Left ventricle myocardium inferior (tissue), 1 donor: ENCODE measurements at regions not wholly inside any gene's neighbourhood (a gene's known extent, or its start where the extent isn't known, plus 50 kb on each side); places are given as distances from the start of the nearest gene placed in this dataset.
"Not testable (repeated sequence)": the region's sequence is repeated elsewhere in the genome, so short reads cannot be mapped to it uniquely, and the experiment has no call there.

Experiments used
- DNase-seq: peaks from one replicate; pipeline ENCODE4 v3.0.0-alpha.2; 2020
- H3K27ac ChIP-seq: fragments of 200-600 bp; replicated peaks from 2 replicates; pipeline ENCODE4 v1.8.0; 2021
- H3K27me3 ChIP-seq: fragments of 200-600 bp; 2 replicates; pipeline ENCODE4 v1.8.0; 2021; ENCODE audit warnings: low read depth
- H3K36me3 ChIP-seq: fragments of 200-600 bp; 2 replicates; pipeline ENCODE4 v1.8.0; 2021
- H3K4me1 ChIP-seq: fragments of 200-600 bp; 2 replicates; pipeline ENCODE4 v1.8.0; 2021
- H3K4me3 ChIP-seq: fragments of 200-600 bp; 2 replicates; pipeline ENCODE4 v1.8.0; 2021; ENCODE audit warnings: mild to moderate bottlenecking, moderate library complexity
- H3K9me3 ChIP-seq: fragments of 200-600 bp; replicated peaks from 2 replicates; pipeline ENCODE4 v1.8.0; 2021
- CTCF ChIP-seq: fragments of 200-600 bp; IDR thresholded peaks from 2 replicates; pipeline ENCODE4 v1.8.0; 2021; ENCODE audit warnings: antibody characterized with exemption, mild to moderate bottlenecking, borderline replicate concordance
- intact Hi-C: fragments of 100-400 bp; cut with micrococcal nuclease; formaldehyde crosslinking; loops from one replicate; pipeline ENCODE4 v1.11.0; 2022
- donor health status: DM: no; HTN: yes; CAD: no; lungs with severe emphysema.

DNA sequence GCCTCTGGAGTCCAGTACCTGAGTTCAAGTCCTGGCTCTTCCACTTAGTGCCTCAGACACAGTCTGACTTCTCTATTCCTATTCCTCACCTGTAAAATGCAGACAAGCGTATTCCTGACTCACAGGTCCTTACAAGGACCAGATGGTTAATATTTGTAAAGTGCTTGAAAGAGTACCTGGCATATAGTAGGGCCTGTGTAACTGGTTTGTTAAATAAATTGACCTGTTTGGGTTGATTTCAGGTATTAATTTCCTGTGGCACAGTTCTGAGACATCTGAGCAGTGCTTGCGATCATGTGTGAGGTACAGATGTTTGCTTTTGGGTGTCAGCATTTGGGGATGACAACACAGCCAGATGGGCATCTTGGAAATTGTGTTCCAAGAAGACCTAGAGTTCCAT is 127.5 kb downstream of the APIP start:
- TF ChIP-seq CTCF = no peak
- Histone ChIP-seq H3K4me1 (peaks cover 9% of the 10 kb centered on the region), H3K27ac (no peak overlapping the region), H3K9me3 (no peaks in the 10 kb centered on the region), H3K36me3 (no peaks in the 10 kb centered on the region), H3K27me3 (peaks cover 6% of the 10 kb centered on the region), H3K4me3 (no peak overlapping the region)
- intact Hi-C loops = no loop called here
- no peak for DNase-seq

DNA sequence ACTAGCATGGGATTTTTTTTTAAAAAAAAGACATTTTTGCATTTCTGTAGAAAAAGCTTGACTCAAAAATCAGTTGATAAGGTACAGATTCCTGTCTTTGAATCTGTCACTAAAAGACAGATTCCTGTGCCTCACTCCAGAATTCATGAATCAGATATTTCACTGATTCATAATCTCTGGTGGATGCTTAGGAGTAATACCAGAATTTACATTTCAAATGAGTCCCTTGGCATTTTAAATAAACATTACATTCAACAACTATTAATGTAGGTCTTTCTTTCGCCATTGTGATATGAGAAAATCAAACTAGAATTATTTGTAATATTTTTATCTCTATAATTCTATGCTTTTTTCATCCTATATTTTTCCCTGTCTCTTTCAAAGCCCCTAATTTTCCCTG is 128.3 kb downstream of the APIP start:
- peaks cover 9% of the 10 kb centered on the region for H3K4me1 ChIP-seq
- TF ChIP-seq CTCF = no peak
- H3K27ac ChIP-seq = no peak overlapping the region
- DNase-seq = no peak
- H3K9me3 ChIP-seq = no peaks in the 10 kb centered on the region
- peaks cover 8% of the 10 kb centered on the region for H3K27me3 ChIP-seq
- no peaks in the 10 kb centered on the region for H3K36me3 ChIP-seq
- no peak overlapping the region for H3K4me3 ChIP-seq
- intact Hi-C loops = no loop called here

- DNase-seq = no peak
- Histone ChIP-seq H3K27me3 (peaks cover 8% of the 10 kb centered on the region), H3K27ac (no peak overlapping the region), H3K9me3 (no peaks in the 10 kb centered on the region), H3K4me1 (peaks cover 8% of the 10 kb centered on the region), H3K36me3 (no peaks in the 10 kb centered on the region), H3K4me3 (no peak overlapping the region)
- intact Hi-C loops = no loop called here
- TF ChIP-seq CTCF = no peak
These were observed 128.8 kb downstream of the APIP start for GRCh38 chr11:34787348-34787747.

DNA sequence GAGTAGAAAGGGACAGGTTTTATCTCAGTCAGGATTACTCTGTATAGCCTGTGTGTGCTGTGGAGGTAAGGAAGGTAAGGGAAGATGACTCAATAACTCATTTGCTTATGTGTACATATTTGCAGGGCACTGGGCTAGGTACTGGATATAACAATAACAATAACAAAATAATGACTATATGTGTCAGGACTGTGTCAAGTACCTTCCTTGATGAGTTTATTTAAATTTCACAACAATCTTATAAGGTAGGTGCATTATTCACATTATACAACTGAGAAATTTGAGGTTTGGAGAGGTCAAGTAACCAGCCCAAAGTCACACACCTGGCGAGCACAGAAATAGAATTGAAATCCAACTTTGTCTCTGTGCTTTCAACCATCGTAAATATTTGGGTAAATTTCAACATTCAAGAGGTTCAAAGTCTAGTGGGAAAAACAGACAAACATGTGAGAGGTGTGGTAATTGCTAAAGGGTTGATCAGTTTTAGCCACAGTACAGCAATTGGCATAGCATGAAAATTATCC is 131.8 kb downstream of the APIP start:
- Histone ChIP-seq H3K4me3 (no peak overlapping the region), H3K9me3 (peaks cover 8% of the 10 kb centered on the region), H3K27ac (no peak overlapping the region), H3K27me3 (peaks cover 8% of the 10 kb centered on the region), H3K4me1 (no peaks in the 10 kb centered on the region), H3K36me3 (no peaks in the 10 kb centered on the region)
- DNase-seq = no peak
- intact Hi-C loops = no loop called here
- TF ChIP-seq CTCF = no peak

DNA sequence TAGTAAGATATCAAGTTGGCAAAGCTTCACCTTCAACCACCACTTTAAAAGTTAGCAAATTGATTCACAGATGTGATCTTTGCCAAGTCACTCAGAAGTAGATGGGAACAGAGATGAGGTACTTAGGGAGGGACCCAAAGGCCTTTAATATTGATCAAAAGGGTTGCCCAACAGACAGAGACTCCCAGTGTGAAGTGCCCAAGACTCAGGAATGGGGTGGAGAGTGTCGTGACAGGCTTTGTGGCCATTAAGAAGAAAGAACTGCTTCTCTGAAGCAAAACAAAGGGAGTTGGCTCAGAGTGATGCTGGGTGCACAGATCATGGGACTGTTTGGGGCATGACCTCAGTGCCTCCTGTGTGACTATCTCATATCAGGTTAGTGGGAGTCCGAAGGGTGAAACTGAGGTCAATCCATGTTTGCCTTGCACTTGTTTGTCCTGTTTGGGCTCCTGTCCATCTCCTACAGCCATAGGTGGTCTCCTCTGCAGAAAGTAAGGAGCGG is 132.3 kb downstream of the APIP start:
- Histone ChIP-seq H3K27ac (no peak overlapping the region), H3K27me3 (peaks cover 8% of the 10 kb centered on the region), H3K36me3 (no peaks in the 10 kb centered on the region), H3K4me3 (no peak overlapping the region), H3K4me1 (no peaks in the 10 kb centered on the region), H3K9me3 (peaks cover 8% of the 10 kb centered on the region)
- intact Hi-C loops = no loop called here
- TF ChIP-seq CTCF = no peak
- DNase-seq = no peak

GRCh38 chr11:34781826-34782225 is 134.4 kb downstream of the APIP start:
- DNase-seq, H3K4me3 ChIP-seq, H3K36me3 ChIP-seq, H3K27ac ChIP-seq, intact Hi-C loops, H3K4me1 ChIP-seq, H3K27me3 ChIP-seq: not testable (repeated sequence)
- H3K9me3 ChIP-seq = peaks cover 15% of the 10 kb centered on the region
